GM12892 (cell line): ENCODE measurements at regions not wholly inside any gene's neighbourhood (a gene's known extent, or its start where the extent isn't known, plus 50 kb on each side); places are given as distances from the start of the nearest gene placed in this dataset.

ENCODE experiments used
- DNase-seq: peaks from one replicate; pipeline ENCODE4 v3.0.0; 2011; ENCODE audit not compliant: insufficient read length
- FAIRE-seq: peaks from 2 replicates; lab custom pipeline; 2011; peaks lifted over from hg19 to GRCh38; lab: Jason Lieb, UNC
- POLR2A ChIP-seq: IDR thresholded peaks from 2 replicates; pipeline ENCODE4 v1.6.1; 2011; ENCODE audit warnings: low read depth, low read length, control low read depth
- POLR2AphosphoS5 ChIP-seq: IDR thresholded peaks from 2 replicates; pipeline ENCODE4 v1.6.1; 2011; ENCODE audit warnings: low read depth, low read length, control low read depth
- TAF1 ChIP-seq: IDR thresholded peaks from 2 replicates; pipeline ENCODE4 v1.6.1; 2011; ENCODE audit warnings: low read depth, mild to moderate bottlenecking, control low read depth, low read length, borderline replicate concordance

DNA sequence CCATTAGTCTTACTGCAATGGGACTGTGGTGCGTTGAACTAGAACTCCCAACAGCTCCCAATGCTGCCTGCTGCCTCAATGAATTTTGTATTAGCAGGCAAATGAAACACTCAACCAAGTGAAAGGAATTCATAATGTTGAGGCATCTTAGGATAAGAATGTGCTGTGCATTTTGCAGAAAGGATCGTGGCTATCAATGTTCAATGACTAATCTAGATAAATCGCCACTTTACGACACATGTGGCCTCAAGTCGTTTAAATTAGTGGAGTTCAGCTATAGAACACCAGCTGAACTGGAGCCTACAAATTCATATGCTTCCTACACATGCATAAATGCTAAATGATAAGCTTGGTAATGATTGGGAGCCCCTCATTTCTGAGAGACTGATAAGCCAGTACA is 318.4 kb downstream of the PSAT1 start:
- TF ChIP-seq POLR2AphosphoS5 (no peak), TAF1 (no peak), POLR2A (no peak)
- DNase-seq (no peak), FAIRE-seq (no peak)

DNA sequence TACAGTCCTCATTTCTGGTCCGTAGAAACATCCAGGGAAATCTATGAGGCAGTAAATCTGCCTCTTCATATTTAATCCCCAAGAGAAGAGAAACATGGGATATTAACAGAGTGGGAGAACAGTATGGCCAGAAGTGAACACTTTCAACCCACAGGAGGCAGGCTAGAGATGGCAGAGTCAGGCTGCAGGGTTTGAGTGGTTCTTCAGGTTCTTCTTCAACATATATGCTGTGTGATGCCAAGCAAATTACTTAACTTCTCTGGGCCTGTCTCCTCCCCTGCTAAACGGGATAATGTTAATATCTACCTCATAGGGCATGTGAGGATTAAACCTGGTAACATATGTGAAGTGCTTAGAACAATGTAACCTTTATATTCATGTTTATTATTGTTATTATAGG is 321.8 kb downstream of the PSAT1 start:
- FAIRE-seq: no peak
- DNase-seq: no peak
- no peak for TF ChIP-seq TAF1
- no peak for TF ChIP-seq POLR2A
- no peak for TF ChIP-seq POLR2AphosphoS5

DNA sequence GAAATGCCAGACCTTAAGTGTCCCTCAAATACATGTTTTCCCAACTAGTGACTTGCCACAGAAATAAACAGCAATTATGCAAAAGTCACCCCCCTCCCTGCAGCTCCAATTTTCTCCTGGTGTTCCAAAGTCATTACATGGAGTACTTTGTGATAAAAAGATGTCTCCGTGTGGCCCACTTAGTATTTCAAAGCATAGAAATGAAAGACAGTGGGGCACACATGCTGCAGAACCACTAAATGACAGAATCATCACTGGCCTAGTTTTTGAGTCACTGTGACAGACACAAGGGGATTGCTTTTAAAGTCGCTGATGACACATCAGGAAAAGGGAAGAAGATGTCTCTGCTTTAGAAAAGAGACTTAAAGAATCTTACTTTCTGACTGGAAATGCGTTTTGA is 323.4 kb downstream of the PSAT1 start:
- no peak for TF ChIP-seq POLR2AphosphoS5
- no peak for TF ChIP-seq TAF1
- no peak for TF ChIP-seq POLR2A
- FAIRE-seq (no peak), DNase-seq (no peak)

DNA sequence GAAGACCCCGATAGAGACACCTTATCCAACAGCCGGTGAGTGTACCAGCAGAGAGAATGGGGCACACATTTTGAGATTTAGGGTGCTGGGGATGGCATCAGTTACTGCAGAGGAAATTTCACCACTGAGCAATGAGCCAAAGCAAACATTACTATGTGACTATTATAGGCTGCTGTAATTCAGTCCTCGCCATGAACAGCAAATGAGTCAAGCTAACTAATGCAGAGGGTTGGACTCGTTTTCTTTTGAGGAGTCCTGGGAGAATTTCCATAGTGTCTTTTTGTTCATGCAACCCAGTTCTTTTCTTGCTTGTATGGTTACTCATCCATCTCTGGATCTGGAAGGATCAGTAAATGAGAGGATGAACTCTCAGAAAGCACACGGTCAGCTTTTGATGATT is 323.8 kb downstream of the PSAT1 start:
- no peak for DNase-seq
- no peak for TF ChIP-seq TAF1
- no peak for TF ChIP-seq POLR2A
- TF ChIP-seq POLR2AphosphoS5: no peak

DNA sequence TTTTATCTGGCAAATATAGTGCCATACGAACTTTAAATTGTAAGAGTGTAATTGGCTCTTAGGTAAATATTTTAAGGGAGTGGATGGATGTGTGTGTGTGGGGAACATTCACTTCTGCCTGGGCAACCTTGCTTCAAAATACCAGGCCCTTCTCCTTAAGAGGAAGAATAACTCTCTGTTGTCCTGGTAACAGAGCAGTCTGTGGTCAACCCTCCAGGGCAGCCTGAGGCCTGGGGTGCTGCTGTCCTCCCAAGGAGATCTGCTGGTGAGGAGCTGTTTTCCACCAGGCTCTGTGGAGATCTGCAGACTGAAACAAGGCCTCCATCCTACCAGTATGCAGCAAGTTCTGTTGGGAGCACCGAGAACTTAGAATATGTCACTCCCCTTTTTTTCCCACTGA is 325.2 kb downstream of the PSAT1 start:
- TF ChIP-seq POLR2AphosphoS5: no peak
- no peak for TF ChIP-seq POLR2A
- no peak for TF ChIP-seq TAF1
- FAIRE-seq: no peak
- no peak for DNase-seq

More for the DNA sequence above, 323.8 kb downstream of the PSAT1 start:
- FAIRE-seq: no peak

DNA sequence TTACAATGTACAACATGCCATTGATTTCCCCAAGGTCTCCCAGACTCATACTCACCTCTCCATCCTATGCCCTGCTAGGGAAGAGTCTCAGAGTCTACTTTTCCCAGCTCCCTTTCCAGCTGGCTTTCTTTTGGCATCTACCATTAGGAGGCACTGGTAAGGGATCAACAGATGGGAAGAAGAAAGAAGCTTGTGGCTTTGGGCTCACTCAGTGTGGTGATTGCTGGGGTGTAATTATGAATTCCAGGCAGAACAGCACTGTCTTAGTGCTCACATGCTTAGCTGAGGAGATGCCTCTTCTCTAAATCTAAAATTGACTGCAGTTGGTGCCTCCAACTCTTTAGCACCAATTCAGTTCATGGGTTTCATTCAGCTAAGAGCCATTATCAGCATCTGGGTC is 330.0 kb downstream of the PSAT1 start:
- TF ChIP-seq POLR2A: no peak
- no peak for TF ChIP-seq TAF1
- no peak for TF ChIP-seq POLR2AphosphoS5
- FAIRE-seq (no peak), DNase-seq (no peak)

DNA sequence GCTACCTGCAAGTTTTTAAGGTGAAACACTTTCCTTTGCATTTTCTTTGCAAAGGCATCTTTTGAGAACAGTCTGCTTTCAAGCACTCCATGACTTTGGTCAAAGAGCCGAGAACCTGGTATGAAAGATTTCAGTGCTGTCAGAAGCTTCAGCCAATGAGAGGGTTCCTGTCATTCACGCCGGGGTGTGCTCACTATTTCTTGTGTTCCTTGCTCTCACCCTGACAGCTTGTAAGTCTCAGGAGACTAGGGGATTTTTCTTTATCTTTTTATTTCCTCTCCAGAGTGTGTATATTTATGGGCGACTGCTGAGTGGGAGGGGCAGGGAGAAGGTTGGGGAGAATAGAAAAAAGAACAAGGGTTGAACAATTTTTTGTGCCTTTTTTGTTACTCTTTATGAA is 334.0 kb downstream of the PSAT1 start:
- FAIRE-seq (no peak), DNase-seq (no peak)
- TF ChIP-seq POLR2AphosphoS5 (no peak), TAF1 (no peak), POLR2A (no peak)

DNA sequence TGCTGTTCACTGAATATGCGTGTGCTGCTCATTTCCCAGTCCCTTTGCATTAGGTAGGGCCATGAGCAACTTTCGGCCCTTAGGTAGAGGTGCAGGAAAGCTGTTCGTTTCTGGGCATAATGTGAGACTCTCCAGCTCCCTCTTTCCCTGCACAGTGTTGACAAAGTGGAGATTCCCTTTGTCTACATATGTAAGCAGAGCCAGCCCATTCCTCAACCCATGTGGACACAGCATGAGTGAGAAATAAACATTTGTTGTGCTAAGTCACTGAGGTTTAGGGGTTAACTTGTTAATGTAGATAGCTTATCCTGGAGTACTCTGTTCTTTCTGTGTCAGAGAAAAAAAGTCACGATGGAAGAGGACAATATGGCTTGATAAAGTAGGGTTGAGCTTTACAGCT is 343.8 kb downstream of the PSAT1 start:
- no peak for TF ChIP-seq TAF1
- no peak for TF ChIP-seq POLR2A
- no peak for TF ChIP-seq POLR2AphosphoS5
- FAIRE-seq: no peak
- no peak for DNase-seq

DNA sequence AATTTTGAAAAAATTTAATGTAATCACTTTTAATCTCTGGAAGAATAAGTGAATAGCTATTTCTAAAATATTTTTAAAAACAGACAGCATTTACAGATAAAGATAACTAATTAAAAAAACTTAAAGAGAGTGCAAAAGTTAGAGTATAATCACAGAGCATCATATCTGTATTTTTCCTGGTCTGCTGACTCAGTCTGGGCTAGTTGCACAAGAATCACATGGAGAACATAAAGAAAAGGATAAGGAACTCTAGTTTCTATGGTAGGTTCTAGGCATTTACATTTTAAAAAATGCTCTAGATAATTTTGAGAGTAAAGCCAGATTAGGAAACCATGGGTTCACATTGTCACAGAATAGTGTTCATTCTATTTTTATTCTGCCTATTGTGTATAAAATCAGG is 347.4 kb downstream of the PSAT1 start:
- FAIRE-seq: no peak
- no peak for DNase-seq
- TF ChIP-seq POLR2A (no peak), TAF1 (no peak), POLR2AphosphoS5 (no peak)

DNA sequence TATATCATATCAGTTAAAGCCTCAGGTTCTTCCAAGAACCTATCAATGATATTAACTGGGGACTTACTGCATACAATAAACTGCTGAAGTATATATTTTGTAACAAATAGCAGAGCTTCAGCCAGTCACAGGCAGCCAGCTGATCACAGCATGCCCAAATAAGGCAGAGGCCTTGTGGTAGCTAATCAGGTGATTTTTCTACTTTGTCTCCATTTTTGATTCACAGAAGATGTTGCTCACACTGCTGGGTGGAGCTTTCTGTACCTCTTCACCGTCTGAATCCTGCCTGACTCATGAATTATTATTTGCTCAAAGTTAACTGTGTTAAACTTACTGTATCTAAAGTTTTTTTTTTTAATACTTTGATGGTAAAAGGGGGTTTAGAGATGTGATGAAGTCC is 357.4 kb downstream of the PSAT1 start:
- FAIRE-seq: no peak
- TF ChIP-seq POLR2A (no peak), TAF1 (no peak), POLR2AphosphoS5 (no peak)
- DNase-seq: no peak

DNA sequence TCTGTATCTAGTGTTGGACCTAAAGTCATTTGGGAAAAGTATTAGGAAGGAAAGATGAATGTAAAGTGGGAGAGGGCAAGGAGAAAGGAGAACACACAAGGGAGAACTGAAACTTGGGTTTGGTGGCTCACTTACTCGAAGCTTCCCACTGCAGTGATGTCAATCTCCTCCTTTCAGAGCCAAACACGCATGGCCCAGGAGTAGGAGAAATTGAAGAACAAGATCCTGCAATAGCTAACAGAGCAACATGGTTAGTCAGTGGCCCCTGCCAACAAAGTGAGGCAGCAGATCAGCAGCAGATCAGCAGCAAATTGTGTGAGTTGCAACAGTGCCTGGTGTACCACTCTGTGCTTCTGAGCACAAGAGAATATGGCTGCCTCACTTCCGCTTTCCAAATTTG is 366.4 kb downstream of the PSAT1 start:
- TF ChIP-seq TAF1: no peak
- TF ChIP-seq POLR2A: no peak
- no peak for TF ChIP-seq POLR2AphosphoS5
- FAIRE-seq (no peak), DNase-seq (no peak)

DNA sequence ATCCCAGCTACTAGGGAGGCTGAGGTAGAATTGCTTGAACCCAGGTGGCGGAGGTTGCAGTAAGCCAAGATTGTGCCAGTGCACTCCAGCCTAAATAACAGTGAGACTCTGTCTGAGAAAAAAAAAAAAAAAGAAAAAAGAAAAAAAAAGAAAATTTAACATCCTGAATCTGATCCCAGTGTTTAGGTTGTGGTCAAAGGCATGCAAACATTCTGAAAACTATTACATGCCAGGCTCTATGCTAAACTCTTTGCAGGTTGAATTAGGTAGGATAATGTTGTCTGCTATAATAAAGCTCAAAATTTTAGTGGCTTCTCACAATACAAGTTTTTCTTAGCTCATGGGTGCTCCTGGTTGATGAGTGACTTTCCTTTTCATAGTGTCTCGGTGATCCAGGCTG is 367.4 kb downstream of the PSAT1 start:
- TF ChIP-seq TAF1 (no peak), POLR2A (no peak), POLR2AphosphoS5 (no peak)
- FAIRE-seq (no peak), DNase-seq (no peak)

DNA sequence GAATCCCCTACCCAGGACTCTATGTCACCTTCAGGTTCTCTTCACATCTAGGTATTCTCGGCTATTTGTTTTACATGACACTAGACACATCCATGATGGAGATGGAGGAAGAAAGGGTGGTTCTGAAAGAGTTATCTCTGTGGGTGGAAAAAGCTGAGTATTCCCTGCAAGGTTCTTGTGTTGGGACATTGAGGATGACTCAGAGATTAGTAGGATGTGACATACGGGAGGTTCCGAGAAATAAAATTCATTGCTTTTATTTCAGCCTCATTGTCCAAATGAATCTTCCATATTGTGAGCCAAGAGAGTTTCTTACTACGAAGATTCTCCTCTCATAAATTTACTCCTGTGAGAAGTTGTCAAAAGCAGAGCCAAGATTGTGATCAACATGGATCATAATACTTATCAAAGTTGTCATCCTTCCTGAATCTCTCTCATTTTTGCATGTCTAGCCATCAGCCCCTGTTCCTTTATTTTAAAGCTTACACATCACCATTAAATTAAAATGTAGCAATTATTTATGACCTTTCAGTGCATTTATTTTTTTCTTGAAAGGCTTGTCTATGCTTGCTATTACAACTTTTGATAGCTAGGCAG is 370.0 kb downstream of the PSAT1 start:
- DNase-seq (no peak), FAIRE-seq (no peak)

More for the DNA sequence above, 370.0 kb downstream of the PSAT1 start:
- TF ChIP-seq POLR2AphosphoS5 (no peak), TAF1 (no peak), POLR2A (no peak)
